HuH-7.5 (cell line): ENCODE measurements at regions not wholly inside any gene's neighbourhood (a gene's known extent, or its start where the extent isn't known, plus 50 kb on each side); places are given as distances from the start of the nearest gene placed in this dataset.

ENCODE experiments used
- DNase-seq: peaks from one replicate; pipeline ENCODE4 v3.0.0; 2011; ENCODE audit warnings: low spot score

- no peak for DNase-seq
These were observed 197.0 kb downstream of the SIM1 start for GRCh38 chr6:100267721-100268123.

GRCh38 chr6:100266494-100267401 is 198.0 kb downstream of the SIM1 start:
- no peak for DNase-seq

GRCh38 chr6:100262086-100262485 is 202.6 kb downstream of the SIM1 start:
- no peak for DNase-seq

- DNase-seq: no peak
These were observed 203.2 kb downstream of the SIM1 start for GRCh38 chr6:100261486-100261885.

GRCh38 chr6:100260584-100260983 is 204.1 kb downstream of the SIM1 start:
- no peak for DNase-seq

GRCh38 chr6:100259865-100260264 is 204.9 kb downstream of the SIM1 start:
- no peak for DNase-seq

GRCh38 chr6:100258752-100259151 is 206.0 kb downstream of the SIM1 start:
- no peak for DNase-seq

GRCh38 chr6:100257793-100258395 is 206.8 kb downstream of the SIM1 start:
- no peak for DNase-seq

- DNase-seq: no peak
These were observed 209.0 kb downstream of the SIM1 start for GRCh38 chr6:100255701-100256100.

- DNase-seq: no peak
These were observed 217.6 kb downstream of the SIM1 start for GRCh38 chr6:100247123-100247522.

GRCh38 chr6:100246206-100246605 is 218.5 kb downstream of the SIM1 start:
- DNase-seq: no peak

- no peak for DNase-seq
These were observed 223.9 kb downstream of the SIM1 start for GRCh38 chr6:100240798-100241197.

- no peak for DNase-seq
These were observed 226.9 kb downstream of the SIM1 start for GRCh38 chr6:100237821-100238220.

GRCh38 chr6:100236389-100236788 is 228.3 kb downstream of the SIM1 start:
- no peak for DNase-seq

GRCh38 chr6:100235631-100236030 is 229.1 kb downstream of the SIM1 start:
- DNase-seq: no peak

GRCh38 chr6:100234625-100235024 is 230.1 kb downstream of the SIM1 start:
- DNase-seq: no peak

GRCh38 chr6:100232781-100233573 is 231.7 kb downstream of the SIM1 start:
- no peak for DNase-seq

- no peak for DNase-seq
These were observed 233.8 kb downstream of the SIM1 start for GRCh38 chr6:100230953-100231316.

GRCh38 chr6:100230115-100230952 is 234.4 kb downstream of the SIM1 start:
- no peak for DNase-seq

GRCh38 chr6:100229512-100229911 is 235.2 kb downstream of the SIM1 start:
- no peak for DNase-seq

GRCh38 chr6:100228834-100229441 is 234.9 kb upstream of the MCHR2 start:
- peak; percentile 62 for DNase-seq
